ENCODE measurements at regions not wholly inside any gene's neighbourhood (a gene's known extent, or its start where the extent isn't known, plus 50 kb on each side); places are given as distances from the start of the nearest gene placed in this dataset.

GRCh38 chrX:6946168-6946567 is 201.3 kb upstream of the STS start:
- TF ChIP-seq POLR2A (IDR thresholded peaks at IDR 0.05) (no peak), CTCF (IDR thresholded peaks at IDR 0.05) (no peak)

Data from testis (tissue), 2 donors.